Fibroblast of pulmonary artery (primary cell): ENCODE measurements at regions not wholly inside any gene's neighbourhood (a gene's known extent, or its start where the extent isn't known, plus 50 kb on each side); places are given as distances from the start of the nearest gene placed in this dataset.

Experiments
- DNase-seq: peaks from one replicate; pipeline ENCODE4 v3.0.0-alpha.2; 2010; ENCODE audit warnings: low read depth
- H3K4me3 ChIP-seq: replicated peaks from 2 replicates; pipeline ENCODE4 v1.5.1; 2011; ENCODE audit warnings: low read depth, mild to moderate bottlenecking, control low read depth, low read length, moderate library complexity
- CTCF ChIP-seq: IDR thresholded peaks from 2 replicates; pipeline ENCODE4 v1.5.1; 2011; ENCODE audit warnings: mild to moderate bottlenecking, control low read depth, low read length, inconsistent platforms; ENCODE audit errors: missing control alignments

GRCh38 chr4:84179409-84179808 is 319.7 kb downstream of the NKX6-1 start:
- H3K4me3 ChIP-seq: no peak overlapping the region
- TF ChIP-seq CTCF: no peak
- no peak for DNase-seq

- no peak overlapping the region for H3K4me3 ChIP-seq
- TF ChIP-seq CTCF: no peak
- DNase-seq: no peak
Measured at GRCh38 chr4:84177831-84178542, 321.1 kb downstream of the NKX6-1 start.

GRCh38 chr4:84176016-84176415 is 323.1 kb downstream of the NKX6-1 start:
- H3K4me3 ChIP-seq: no peak overlapping the region
- TF ChIP-seq CTCF: no peak
- no peak for DNase-seq

- no peak for TF ChIP-seq CTCF
- no peak for DNase-seq
- no peak overlapping the region for H3K4me3 ChIP-seq
Measured at GRCh38 chr4:84171871-84172270, 327.2 kb downstream of the NKX6-1 start.

- no peak for TF ChIP-seq CTCF
- no peak for DNase-seq
- H3K4me3 ChIP-seq: no peak overlapping the region
Measured at GRCh38 chr4:84167564-84167963, 331.5 kb downstream of the NKX6-1 start.

GRCh38 chr4:84167093-84167492 is 332.0 kb downstream of the NKX6-1 start:
- no peak for DNase-seq
- H3K4me3 ChIP-seq: no peak overlapping the region
- TF ChIP-seq CTCF: no peak

- no peak overlapping the region for H3K4me3 ChIP-seq
- no peak for TF ChIP-seq CTCF
- DNase-seq: no peak
Measured at GRCh38 chr4:84166486-84166885, 332.6 kb downstream of the NKX6-1 start.
